Activated CD8-positive, alpha-beta memory T cell treated with anti-CD3 and anti-CD28 coated beads for 24 hours (primary cell): ENCODE measurements at regions not wholly inside any gene's neighbourhood (a gene's known extent, or its start where the extent isn't known, plus 50 kb on each side); places are given as distances from the start of the nearest gene placed in this dataset.
"Not testable (repeated sequence)": the region's sequence is repeated elsewhere in the genome, so short reads cannot be mapped to it uniquely, and the experiment has no call there.

ENCODE experiments used
- DNase-seq: peaks from one replicate; pipeline ENCODE4 v3.0.0-alpha.2; 2020

GRCh38 chr6:4447639-4448330 is 312.4 kb upstream of the ECI2 start:
- no peak for DNase-seq

GRCh38 chr6:4446982-4447381 is 311.6 kb upstream of the ECI2 start:
- no peak for DNase-seq

- DNase-seq: no peak
These were observed 306.6 kb upstream of the ECI2 start for GRCh38 chr6:4441981-4442434.

GRCh38 chr6:4439159-4439558 is 303.8 kb upstream of the ECI2 start:
- DNase-seq: no peak

- no peak for DNase-seq
These were observed 302.0 kb upstream of the ECI2 start for GRCh38 chr6:4437342-4437741.

GRCh38 chr6:4435981-4436445 is 300.6 kb upstream of the ECI2 start:
- no peak for DNase-seq

GRCh38 chr6:4434655-4435054 is 299.3 kb upstream of the ECI2 start:
- no peak for DNase-seq

GRCh38 chr6:4433199-4433598 is 297.8 kb upstream of the ECI2 start:
- DNase-seq: no peak

GRCh38 chr6:4426968-4427367 is 291.6 kb upstream of the ECI2 start:
- DNase-seq: no peak

GRCh38 chr6:4421837-4422236 is 286.5 kb upstream of the ECI2 start:
- no peak for DNase-seq

GRCh38 chr6:4420160-4420865 is 284.9 kb upstream of the ECI2 start:
- DNase-seq: no peak

GRCh38 chr6:4415549-4415948 is 280.2 kb upstream of the ECI2 start:
- no peak for DNase-seq

- not testable (repeated sequence) for DNase-seq
These were observed 278.7 kb upstream of the ECI2 start for GRCh38 chr6:4414078-4414477.

- no peak for DNase-seq
These were observed 277.7 kb upstream of the ECI2 start for GRCh38 chr6:4413073-4413472.

- DNase-seq: no peak
These were observed 277.1 kb upstream of the ECI2 start for GRCh38 chr6:4412488-4412887.

GRCh38 chr6:4412077-4412476 is 276.7 kb upstream of the ECI2 start:
- DNase-seq: no peak

- DNase-seq: not testable (repeated sequence)
These were observed 272.3 kb upstream of the ECI2 start for GRCh38 chr6:4407710-4408109.

GRCh38 chr6:4405621-4406212 is 270.3 kb upstream of the ECI2 start:
- no peak for DNase-seq

GRCh38 chr6:4404415-4404814 is 269.0 kb upstream of the ECI2 start:
- no peak for DNase-seq

- DNase-seq: no peak
These were observed 268.5 kb upstream of the ECI2 start for GRCh38 chr6:4403828-4404227.

GRCh38 chr6:4403023-4403752 is 267.8 kb upstream of the ECI2 start:
- no peak for DNase-seq

GRCh38 chr6:4402477-4402976 is 267.2 kb upstream of the ECI2 start:
- DNase-seq: no peak
